Calu3 (cell line): ENCODE measurements at regions not wholly inside any gene's neighbourhood (a gene's known extent, or its start where the extent isn't known, plus 50 kb on each side); places are given as distances from the start of the nearest gene placed in this dataset.

ENCODE experiments used
- BruUV-seq: library from RNA; stranded (reverse); fragments of 400-500 nt; replicated peaks from 2 replicates; lab custom pipeline; 2021; lab: Mats Ljungman, UMichigan
- CTCF ChIA-PET: fragments of 300-600 bp; sonication (Branson Sonifier 250); formaldehyde crosslinking; loops from one replicate; lab custom pipeline; 2022; ENCODE audit warnings: antibody characterized with exemption; lab: Charles Lee
- DNase-seq: peaks from one replicate; pipeline ENCODE4 v3.0.0; 2022
- H3K27ac Mint-ChIP-seq: one replicate; pipeline ENCODE4 v1.8.0; 2022; ENCODE audit warnings: mixed read lengths; ENCODE audit not compliant: unreplicated experiment
- H3K27me3 Mint-ChIP-seq: one replicate; pipeline ENCODE4 v1.8.0; 2022; ENCODE audit warnings: mixed read lengths; ENCODE audit not compliant: unreplicated experiment
- H3K36me3 Mint-ChIP-seq: one replicate; pipeline ENCODE4 v1.8.0; 2022; ENCODE audit warnings: mild to moderate bottlenecking, moderate library complexity, mixed read lengths; ENCODE audit not compliant: insufficient read depth, unreplicated experiment
- H3K4me1 Mint-ChIP-seq: one replicate; pipeline ENCODE4 v1.8.0; 2022; ENCODE audit warnings: mild to moderate bottlenecking, low read depth, mixed read lengths; ENCODE audit not compliant: unreplicated experiment
- H3K4me3 Mint-ChIP-seq: one replicate; pipeline ENCODE4 v1.8.0; 2022; ENCODE audit warnings: mild to moderate bottlenecking, low read depth, moderate library complexity, mixed read lengths; ENCODE audit not compliant: unreplicated experiment
- H3K9me3 Mint-ChIP-seq: one replicate; pipeline ENCODE4 v1.8.0; 2022; ENCODE audit warnings: low read depth, mixed read lengths; ENCODE audit not compliant: unreplicated experiment
- CTCF ChIP-seq: fragments of 200-600 bp; IDR thresholded peaks from one replicate; pipeline ENCODE4 v1.8.0; 2022; ENCODE audit warnings: antibody characterized with exemption; ENCODE audit not compliant: unreplicated experiment
- intact Hi-C: fragments of 100-400 bp; cut with micrococcal nuclease; formaldehyde crosslinking; loops from one replicate; pipeline ENCODE4 v1.10.0; 2022; ENCODE audit not compliant: unreplicated experiment

- Mint-ChIP-seq H3K27ac (no peak overlapping the region), H3K4me1 (no peaks in the 10 kb centered on the region)
- intact Hi-C loops, result no loop called here
These were observed 144.3 kb downstream of the CMPK2 start for GRCh38 chr2:6721395-6721794.

GRCh38 chr2:6722574-6722973 lies 143.1 kb downstream of the CMPK2 start:
- no peak for DNase-seq
- Mint-ChIP-seq H3K4me1 (no peaks in the 10 kb centered on the region), H3K27me3 (no peaks in the 10 kb centered on the region), H3K4me3 (no peak overlapping the region), H3K27ac (no peak overlapping the region), H3K9me3 (peaks cover 2% of the 10 kb centered on the region), H3K36me3 (no peaks in the 10 kb centered on the region)
- TF ChIP-seq CTCF, result no peak
- CTCF ChIA-PET, result no interaction called here
- no TSS peak for BruUV-seq
- intact Hi-C loops, result no loop called here

More at GRCh38 chr2:6721395-6721794, 144.3 kb downstream of the CMPK2 start:
- CTCF ChIA-PET, result no interaction called here
- no peak for DNase-seq
- no TSS peak for BruUV-seq
- TF ChIP-seq CTCF, result no peak
- Mint-ChIP-seq H3K4me3 (no peak overlapping the region), H3K9me3 (peaks cover 2% of the 10 kb centered on the region), H3K27me3 (no peaks in the 10 kb centered on the region), H3K36me3 (no peaks in the 10 kb centered on the region)

GRCh38 chr2:6723865-6724604 lies 141.7 kb downstream of the CMPK2 start:
- Mint-ChIP-seq H3K27ac (no peak overlapping the region), H3K4me3 (no peak overlapping the region), H3K9me3 (peaks cover 2% of the 10 kb centered on the region), H3K36me3 (no peaks in the 10 kb centered on the region), H3K4me1 (no peaks in the 10 kb centered on the region), H3K27me3 (no peaks in the 10 kb centered on the region)
- intact Hi-C loops, result no loop called here
- DNase-seq, result no peak
- CTCF ChIA-PET, result no interaction called here
- no peak for TF ChIP-seq CTCF
- BruUV-seq, result no TSS peak

GRCh38 chr2:6724605-6725140 lies 141.0 kb downstream of the CMPK2 start:
- TF ChIP-seq CTCF, result no peak
- BruUV-seq, result no TSS peak
- Mint-ChIP-seq H3K4me3 (no peak overlapping the region), H3K9me3 (peaks cover 2% of the 10 kb centered on the region), H3K4me1 (no peaks in the 10 kb centered on the region), H3K27me3 (no peaks in the 10 kb centered on the region), H3K36me3 (no peaks in the 10 kb centered on the region), H3K27ac (no peak overlapping the region)
- DNase-seq, result no peak
- intact Hi-C loops, result no loop called here
- CTCF ChIA-PET, result no interaction called here
